ENCODE measurements at regions not wholly inside any gene's neighbourhood (a gene's known extent, or its start where the extent isn't known, plus 50 kb on each side); places are given as distances from the start of the nearest gene placed in this dataset.

DNA sequence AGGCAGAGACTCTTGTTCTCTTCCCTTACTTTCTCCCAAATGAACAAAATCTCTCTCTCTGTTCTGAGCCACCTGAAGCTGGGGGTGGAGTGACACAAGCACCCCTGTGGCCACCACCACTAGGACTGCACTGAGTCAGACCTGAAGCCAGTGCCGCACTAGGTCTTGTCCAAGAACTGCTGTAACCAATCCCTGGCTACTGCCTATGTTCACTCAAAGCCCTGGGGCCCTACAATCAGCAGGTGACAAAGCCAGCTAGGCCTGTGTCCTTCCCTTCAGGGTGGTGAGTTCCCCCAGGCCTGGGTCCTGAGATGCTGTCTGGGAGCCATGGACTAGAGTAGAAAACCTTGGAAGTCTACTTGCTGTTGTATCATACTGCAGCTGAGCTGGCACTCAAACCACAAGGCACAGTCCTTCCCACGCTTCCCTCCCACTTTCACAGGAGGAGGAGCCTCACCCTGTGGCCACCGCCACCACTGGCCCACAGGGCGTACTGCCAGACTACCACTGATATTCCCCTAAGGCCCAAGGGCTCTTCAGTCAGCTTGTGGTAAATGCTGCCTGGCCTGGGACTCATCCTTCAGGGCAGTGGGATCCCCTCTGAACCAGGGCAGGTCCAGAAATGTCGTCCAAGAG lies 119.1 kb downstream of the RTL9 start:
- no peak overlapping the region for H3K27ac ChIP-seq
- TF ChIP-seq CTCF (conservative IDR thresholded peaks at IDR 0.05) = no peak

- no peak overlapping the region for H3K27ac ChIP-seq
- no peak for TF ChIP-seq CTCF (conservative IDR thresholded peaks at IDR 0.05)
These were observed 133.4 kb downstream of the RTL9 start for GRCh38 chrX:110491846-110492620.

- no peak for TF ChIP-seq CTCF (conservative IDR thresholded peaks at IDR 0.05)
- H3K27ac ChIP-seq = no peak overlapping the region
These were observed 146.3 kb downstream of the RTL9 start for GRCh38 chrX:110504947-110505346.

- TF ChIP-seq CTCF (conservative IDR thresholded peaks at IDR 0.05) = no peak
- no peak overlapping the region for H3K27ac ChIP-seq
These were observed 151.3 kb downstream of the RTL9 start for GRCh38 chrX:110509755-110510532.

DNA sequence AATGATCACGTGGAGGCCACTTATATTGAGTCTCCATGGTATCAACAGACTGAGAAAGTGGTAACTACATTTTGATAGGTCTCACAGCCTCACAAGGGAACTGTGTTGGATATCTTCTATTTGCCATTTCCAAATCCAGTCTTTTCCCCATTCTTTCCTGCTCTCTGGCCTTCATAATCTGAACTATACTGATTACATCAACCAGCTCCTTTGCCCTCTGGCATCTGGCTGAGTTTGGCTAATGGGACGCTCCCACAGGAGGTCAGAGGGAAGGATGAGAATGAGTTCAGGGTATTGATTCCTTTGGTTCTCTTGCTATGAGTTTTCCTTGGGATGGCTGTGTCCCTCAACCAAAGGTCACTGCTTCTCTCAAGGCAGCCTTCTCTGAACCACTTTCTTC lies 152.6 kb downstream of the RTL9 start:
- no peak for TF ChIP-seq CTCF (conservative IDR thresholded peaks at IDR 0.05)
- H3K27ac ChIP-seq = no peak overlapping the region

DNA sequence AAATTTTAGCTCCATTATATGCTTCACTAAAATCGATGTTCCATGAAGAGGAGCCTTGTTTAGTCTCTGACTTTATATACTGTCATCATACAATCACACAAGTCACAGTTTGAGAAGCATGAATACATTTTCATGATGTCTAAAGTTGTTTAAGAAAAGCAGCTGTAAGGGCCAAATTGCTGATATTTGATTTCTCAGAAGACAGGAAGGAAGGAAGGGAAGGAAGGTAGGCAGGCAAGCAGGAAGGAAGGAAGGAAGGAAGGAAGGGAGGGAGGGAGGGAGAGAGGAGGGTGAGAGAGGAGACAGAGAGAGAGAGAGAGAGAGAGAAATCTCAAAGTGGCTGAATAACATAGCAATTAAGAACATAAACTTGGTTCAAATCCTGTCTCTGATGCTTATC lies 153.7 kb downstream of the RTL9 start:
- TF ChIP-seq CTCF (conservative IDR thresholded peaks at IDR 0.05) = no peak
- H3K27ac ChIP-seq = no peak overlapping the region

GRCh38 chrX:110514509-110514908 lies 155.9 kb downstream of the RTL9 start:
- TF ChIP-seq CTCF (conservative IDR thresholded peaks at IDR 0.05) = no peak
- H3K27ac ChIP-seq = no peak overlapping the region
